Fibroblast of skin of scalp (primary cell): ENCODE measurements at regions not wholly inside any gene's neighbourhood (a gene's known extent, or its start where the extent isn't known, plus 50 kb on each side); places are given as distances from the start of the nearest gene placed in this dataset.
A peak's percentile ranks its signal among the peaks of the same experiment; 100 is the strongest.
"Not testable (repeated sequence)": the region's sequence is repeated elsewhere in the genome, so short reads cannot be mapped to it uniquely, and the experiment has no call there.

Experiments used
- DNase-seq: peaks from one replicate; pipeline ENCODE4 v3.0.0-alpha.2; 2013

DNA sequence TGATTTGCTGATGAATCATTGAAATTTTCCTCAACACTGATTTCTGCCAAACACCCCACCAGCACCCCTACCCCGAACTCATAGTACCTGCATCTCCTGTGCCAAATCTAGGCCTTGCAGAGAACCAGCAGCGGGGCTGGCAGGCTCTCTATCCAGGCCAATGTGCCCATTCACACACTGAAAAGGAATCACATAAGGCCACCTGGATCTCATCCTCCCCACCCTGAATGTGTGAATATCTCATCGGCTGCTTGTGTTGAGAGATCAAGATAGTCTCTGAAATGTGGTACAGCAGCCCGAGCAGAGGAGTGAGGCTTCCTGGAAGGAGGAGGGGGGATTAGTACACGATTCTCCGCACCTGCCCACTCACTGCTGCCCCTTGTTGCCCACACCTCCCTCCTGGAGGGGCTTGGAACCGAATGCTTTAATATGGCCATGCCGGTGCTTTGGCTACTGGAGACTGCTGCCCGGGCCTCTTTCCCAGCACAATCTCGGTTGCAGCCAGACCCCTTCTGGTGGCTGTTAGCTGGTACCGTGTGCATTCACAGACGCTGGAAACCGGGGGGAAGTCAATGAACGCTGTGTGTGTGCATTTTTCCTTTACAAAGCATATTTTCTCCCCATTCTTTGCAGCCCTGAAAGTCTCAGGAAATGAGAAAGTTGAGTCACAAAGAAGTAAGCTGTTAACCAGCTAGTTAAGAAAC is 619.5 kb downstream of the MATN1 start:
- no peak for DNase-seq

DNA sequence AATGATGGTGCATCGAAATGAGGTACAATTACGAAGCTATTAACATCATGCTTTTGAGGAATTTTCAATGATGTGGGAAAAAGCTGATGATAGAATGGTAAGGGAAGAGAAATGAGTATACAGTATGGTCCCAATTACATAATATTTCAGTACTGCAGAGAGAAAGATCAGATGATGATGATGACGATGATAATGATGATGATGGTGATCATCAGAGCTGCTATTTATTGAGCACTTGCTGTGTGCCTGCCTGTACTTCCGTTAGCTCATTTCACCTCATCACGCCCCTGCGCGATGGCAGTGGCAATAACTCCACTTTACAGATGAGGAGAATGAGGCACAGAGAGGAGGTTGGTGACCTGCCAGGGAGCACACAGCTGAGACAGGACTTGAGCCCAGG is 620.8 kb downstream of the MATN1 start:
- DNase-seq = no peak

DNA sequence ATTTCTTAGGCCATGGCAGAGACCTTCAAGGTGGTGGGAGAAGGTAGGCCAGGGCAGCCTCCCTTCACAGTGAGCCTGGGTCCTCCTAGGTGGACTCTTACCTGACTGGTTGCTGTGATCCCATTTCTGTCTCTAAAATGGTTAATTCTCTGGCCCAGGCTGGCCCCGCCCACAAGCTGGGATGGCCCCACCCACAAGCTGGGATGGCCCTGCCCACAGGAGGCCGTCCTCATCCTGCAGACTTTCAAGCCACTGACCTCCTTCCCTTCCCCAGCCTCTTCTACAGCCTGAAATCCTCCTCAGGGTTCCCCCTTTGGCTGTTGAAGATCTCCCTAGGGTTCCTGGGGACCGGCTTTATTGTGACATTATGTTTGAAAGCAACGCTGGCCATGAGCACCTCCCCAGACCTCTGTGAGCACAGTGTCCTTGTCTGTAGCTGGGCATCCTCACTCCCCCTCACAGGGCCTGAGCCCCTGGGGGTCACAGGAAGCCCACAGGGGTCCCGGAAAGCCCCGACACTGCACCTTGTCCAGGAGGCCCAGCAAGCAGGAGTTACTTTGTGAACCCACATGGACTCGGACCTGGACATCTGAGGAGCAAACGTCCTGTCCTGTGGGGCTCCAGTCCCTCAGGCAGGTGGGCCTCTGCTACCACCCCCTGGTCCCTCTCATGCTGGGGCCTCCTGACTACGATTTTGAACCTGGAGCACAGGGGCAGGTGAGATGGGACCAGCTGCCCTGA is 621.7 kb downstream of the MATN1 start:
- DNase-seq = no peak

DNA sequence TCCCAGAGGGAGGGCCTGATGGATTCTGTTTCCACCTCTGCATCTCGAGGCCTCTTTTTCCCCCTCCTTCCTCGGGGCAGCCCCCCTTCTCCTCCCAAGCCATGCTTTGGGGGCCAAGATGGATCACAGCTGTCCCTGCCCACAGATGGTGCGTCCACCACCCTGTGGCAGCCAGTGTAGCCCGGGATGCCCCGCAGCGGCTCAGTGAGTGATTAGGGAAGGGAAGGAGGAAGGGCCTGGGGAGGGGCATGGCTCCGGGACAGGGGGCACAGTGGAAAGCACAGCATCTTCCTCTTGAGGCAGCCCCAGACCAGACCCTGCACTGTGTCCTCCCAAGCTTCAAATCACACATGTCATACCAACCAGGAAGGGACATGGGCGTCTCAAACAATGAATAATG is 622.4 kb downstream of the MATN1 start:
- no peak for DNase-seq

DNA sequence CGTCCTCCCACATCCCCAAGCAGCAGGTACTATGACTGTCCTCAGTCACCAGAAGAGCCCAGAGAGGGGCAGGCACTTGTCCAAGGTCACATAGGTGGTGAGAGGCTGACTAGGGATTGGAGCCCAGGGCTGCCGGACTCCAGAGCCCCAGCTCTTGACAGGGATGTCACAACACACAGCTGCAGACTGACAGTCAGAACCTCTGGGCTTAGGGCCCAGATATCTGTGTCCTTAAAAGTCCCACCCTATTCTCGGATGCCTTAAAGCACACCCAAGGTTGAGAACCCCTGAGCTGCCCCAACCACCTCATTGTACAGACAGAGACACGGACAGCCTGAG is 622.9 kb downstream of the MATN1 start:
- DNase-seq = no peak

DNA sequence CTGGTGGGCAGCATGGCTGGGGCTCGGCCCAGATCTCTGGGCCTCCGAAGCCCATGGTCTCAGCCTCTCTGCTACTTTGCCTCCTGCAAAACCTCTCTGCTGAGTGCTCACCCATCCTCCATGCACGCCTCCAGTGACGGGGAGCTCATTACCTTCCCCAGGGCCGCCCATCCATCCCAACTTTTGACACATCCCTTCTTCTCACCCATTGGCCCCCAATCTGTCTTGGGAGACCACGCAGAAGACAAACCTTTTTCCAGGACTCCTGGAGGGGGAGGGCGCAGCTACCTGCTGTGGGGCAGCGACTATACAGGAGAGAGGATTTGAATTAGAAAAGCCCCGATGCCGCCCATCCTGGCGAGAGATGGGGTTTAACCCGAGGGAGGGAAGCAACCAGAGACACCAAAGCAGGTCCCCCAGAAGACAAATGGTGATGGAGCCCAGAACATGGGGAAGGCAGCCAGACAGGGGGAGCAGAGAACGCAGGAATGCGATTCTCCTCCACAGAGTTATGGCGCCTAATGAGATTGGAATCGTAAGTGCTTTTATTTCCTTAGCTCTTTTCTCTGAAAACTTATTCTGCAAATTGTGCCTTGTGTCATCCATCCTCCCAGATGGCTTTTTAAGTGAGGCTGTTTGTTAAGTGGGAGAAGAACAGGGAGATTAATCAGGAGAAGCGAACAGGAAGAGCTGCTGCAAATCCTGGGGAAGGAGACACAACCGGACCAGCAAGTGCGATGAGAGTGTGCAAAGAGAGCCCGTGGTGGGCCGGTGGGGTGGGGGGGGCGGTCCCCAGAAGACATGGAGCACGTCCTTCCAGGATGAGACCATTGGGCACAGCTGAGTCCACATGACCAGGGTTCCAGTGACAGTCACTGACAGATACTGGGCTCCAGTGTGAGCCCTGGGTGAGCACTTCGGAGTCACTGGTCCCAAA is 623.5 kb downstream of the MATN1 start:
- no peak for DNase-seq

- DNase-seq = not testable (repeated sequence)
Observed at GRCh38 chr1:30097851-30098250, 625.5 kb downstream of the MATN1 start.

DNA sequence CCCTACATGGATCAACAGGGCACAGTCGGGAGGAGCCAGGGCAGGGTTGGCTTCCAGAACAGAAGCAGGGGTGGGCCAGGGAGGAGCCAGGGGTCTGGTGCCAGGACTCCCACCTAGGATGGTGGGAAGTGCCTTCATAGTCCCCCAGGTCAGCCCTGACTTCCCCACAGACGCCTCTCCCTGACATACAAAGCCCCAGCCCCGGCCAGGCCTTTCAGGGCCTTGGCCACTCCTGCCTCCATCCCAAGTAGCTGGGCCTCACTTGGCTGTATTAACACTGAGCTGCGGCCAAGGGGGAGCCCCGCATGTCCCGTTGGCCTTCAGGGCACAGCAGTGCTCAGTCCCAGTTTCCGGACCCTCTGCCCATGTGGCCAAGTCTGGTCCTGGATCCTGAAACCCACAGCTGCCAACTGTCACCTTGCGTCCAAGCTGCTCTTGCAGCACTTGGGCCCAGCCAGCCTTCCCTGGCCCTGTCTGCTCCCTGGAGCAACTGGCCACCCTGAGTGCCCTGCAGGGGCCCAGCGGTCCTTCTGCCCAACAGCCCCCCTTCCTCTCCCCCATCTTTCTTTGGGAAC is 627.8 kb downstream of the MATN1 start:
- no peak for DNase-seq

- DNase-seq = no peak
Observed at GRCh38 chr1:30095051-30095450, 628.3 kb downstream of the MATN1 start.

- no peak for DNase-seq
Observed at GRCh38 chr1:30092051-30092858, 631.1 kb downstream of the MATN1 start.

DNA sequence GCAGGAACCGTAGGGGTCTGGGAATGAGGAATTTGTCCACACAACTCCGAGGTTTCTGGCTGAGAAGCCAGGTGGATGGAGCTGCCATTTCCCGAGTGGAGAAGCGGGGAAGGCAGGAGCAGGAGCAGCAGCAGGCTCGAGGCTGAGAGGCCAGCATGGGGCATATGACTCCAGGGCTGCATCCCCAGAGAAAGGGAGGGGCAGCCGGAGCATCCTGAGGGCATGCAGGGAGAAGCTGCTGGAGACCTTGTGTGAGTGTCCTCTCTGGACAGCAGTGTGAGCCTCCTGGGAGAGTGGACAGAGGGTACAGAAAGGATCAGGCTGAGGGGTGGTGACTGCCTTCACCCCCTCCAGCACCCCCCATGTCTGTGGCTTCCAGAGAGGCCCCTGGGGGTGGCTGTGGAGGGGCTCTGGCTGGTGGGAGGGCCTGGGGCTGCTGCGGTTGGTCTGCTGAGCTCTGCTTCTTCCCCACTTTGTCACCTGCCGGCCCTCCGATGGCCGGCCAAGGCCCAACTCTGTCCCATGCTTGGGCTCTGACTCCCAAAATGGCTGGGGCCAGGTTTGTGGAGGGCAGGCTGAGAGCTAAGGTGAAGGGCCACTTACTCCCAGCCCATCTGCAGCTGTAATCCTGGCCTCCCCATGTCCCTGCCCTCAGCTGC is 633.1 kb downstream of the MATN1 start:
- DNase-seq = no peak

DNA sequence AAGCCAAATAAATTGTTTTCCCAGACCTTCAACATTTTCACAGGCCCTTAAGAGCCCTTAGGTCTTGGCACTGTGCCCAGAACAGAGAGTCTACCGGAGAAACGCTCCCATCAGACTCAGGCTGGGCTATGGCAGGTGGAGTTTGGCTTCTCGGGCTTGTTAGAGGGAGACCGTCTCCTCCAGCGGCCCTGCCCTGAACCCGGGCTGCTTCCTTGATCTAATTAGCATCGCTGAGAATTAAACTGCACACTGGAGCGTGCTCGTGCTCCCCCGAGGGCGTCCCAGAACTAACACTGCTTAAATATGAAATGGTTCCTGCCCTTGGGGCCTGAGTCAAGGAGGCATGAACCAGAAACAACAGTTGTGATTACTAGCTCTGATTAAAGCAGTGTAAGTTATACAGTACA is 634.4 kb downstream of the MATN1 start:
- no peak for DNase-seq

DNA sequence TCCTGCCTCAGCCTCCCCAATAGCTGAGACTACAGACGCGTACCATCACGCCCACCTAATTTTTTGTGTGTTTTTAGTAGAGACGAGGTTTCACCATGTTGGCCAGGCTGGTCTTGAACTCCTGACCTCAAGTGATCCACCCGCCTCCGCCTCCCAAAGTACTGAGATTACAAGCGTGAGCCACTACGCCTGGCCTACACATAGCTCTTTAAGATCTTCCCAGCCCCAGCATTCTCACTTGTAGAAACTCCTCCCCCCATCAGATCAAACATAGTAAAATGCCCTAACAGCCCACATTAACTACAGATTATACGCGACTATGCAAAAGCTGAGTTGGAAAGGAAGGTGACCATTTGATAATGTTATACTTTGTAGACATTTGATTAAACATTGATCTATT is 634.8 kb downstream of the MATN1 start:
- no peak for DNase-seq

DNA sequence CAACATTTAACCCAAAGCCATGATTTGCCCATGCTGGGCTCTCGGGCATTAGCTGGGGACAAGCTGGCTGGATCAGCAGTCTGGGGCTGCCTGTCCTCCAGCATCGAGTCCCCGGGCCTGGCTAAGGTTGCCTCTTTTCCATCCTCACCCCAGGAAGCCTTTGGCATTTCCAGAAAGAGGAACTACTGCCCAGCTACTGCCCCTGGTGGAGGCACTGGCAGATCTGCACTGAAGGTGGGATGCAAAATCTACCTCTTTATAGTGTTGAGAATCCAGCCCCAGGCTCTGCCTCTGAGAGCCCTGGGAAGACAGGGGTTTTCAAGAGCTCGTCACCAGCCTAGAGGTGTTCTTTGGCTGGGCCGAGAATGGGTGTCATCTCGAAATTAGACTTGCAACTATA is 635.9 kb downstream of the MATN1 start:
- DNase-seq = peak; percentile 12

GRCh38 chr1:30085811-30086770 is 637.3 kb downstream of the MATN1 start:
- peak; percentile 75 for DNase-seq

- peak; percentile 9 for DNase-seq
Observed at GRCh38 chr1:30084909-30085571, 638.3 kb downstream of the MATN1 start.

GRCh38 chr1:30083800-30084464 is 639.5 kb downstream of the MATN1 start:
- DNase-seq = peak; percentile 86

GRCh38 chr1:30081379-30082102 is 641.8 kb downstream of the MATN1 start:
- DNase-seq = no peak
